MM.1S (cell line): ENCODE measurements at regions not wholly inside any gene's neighbourhood (a gene's known extent, or its start where the extent isn't known, plus 50 kb on each side); places are given as distances from the start of the nearest gene placed in this dataset.

ENCODE experiments used
- DNase-seq: peaks from one replicate; pipeline ENCODE4 v3.0.0-alpha.2; 2015
- H2AFZ ChIP-seq: fragments of 300-600 bp; sonication (generic); 2 replicates; pipeline ENCODE4 v1.6.0; 2016; ENCODE audit warnings: antibody characterized with exemption, low read length
- H3F3A ChIP-seq: fragments of 300-600 bp; sonication (generic); 2 replicates; pipeline ENCODE4 v1.6.1; 2016; ENCODE audit warnings: mild to moderate bottlenecking, antibody characterized with exemption, low read length, moderate library complexity, mixed read lengths; ENCODE audit not compliant: insufficient read depth
- H3K27ac ChIP-seq: fragments of 300-600 bp; sonication (generic); 2 replicates; pipeline ENCODE4 v1.5.1; 2016; ENCODE audit warnings: mild to moderate bottlenecking, low read length
- H3K27me3 ChIP-seq: fragments of 300-600 bp; sonication (generic); replicated peaks from 2 replicates; pipeline ENCODE4 v1.6.0; 2016; ENCODE audit warnings: low read length; ENCODE audit not compliant: insufficient read depth
- H3K36me3 ChIP-seq: fragments of 300-600 bp; sonication (generic); replicated peaks from 2 replicates; pipeline ENCODE4 v1.6.1; 2016; ENCODE audit warnings: mild to moderate bottlenecking, low read length, mixed read lengths; ENCODE audit not compliant: insufficient read depth
- H3K4me1 ChIP-seq: fragments of 300-600 bp; sonication (generic); 2 replicates; pipeline ENCODE4 v1.6.1; 2016; ENCODE audit warnings: low read length, mixed read lengths
- H3K4me2 ChIP-seq: fragments of 300-600 bp; sonication (generic); 2 replicates; pipeline ENCODE4 v1.6.0; 2016; ENCODE audit warnings: low read depth, low read length
- H3K4me3 ChIP-seq: fragments of 300-600 bp; sonication (generic); 2 replicates; pipeline ENCODE4 v1.5.1; 2016; ENCODE audit warnings: low read length, mixed read lengths
- H3K79me2 ChIP-seq: fragments of 300-600 bp; sonication (generic); 2 replicates; pipeline ENCODE4 v1.6.1; 2016; ENCODE audit warnings: mixed run types, low read length, mixed read lengths
- H3K9ac ChIP-seq: fragments of 300-600 bp; sonication (generic); 2 replicates; pipeline ENCODE4 v1.6.1; 2016; ENCODE audit warnings: low read length, mixed read lengths
- H3K9me2 ChIP-seq: fragments of 300-600 bp; sonication (generic); replicated peaks from 2 replicates; pipeline ENCODE4 v1.6.1; 2016; ENCODE audit warnings: mild to moderate bottlenecking, low read length, mixed read lengths; ENCODE audit not compliant: insufficient read depth
- H3K9me3 ChIP-seq: fragments of 300-600 bp; sonication (generic); replicated peaks from 2 replicates; pipeline ENCODE4 v1.6.1; 2016; ENCODE audit warnings: mild to moderate bottlenecking, low read length, mixed read lengths; ENCODE audit not compliant: insufficient read depth
- H4K20me1 ChIP-seq: fragments of 300-600 bp; sonication (generic); 2 replicates; pipeline ENCODE4 v1.6.1; 2016; ENCODE audit warnings: mild to moderate bottlenecking, low read length, moderate library complexity, mixed read lengths; ENCODE audit not compliant: insufficient read depth
- CTCF ChIP-seq: fragments of 300-600 bp; sonication (generic); IDR thresholded peaks from 2 replicates; pipeline ENCODE4 v1.5.1; 2016; ENCODE audit warnings: antibody characterized with exemption, low read length, mixed read lengths
- EZH2 ChIP-seq: fragments of 300-600 bp; sonication (generic); optimal IDR thresholded peaks from 2 replicates; pipeline ENCODE3; 2017; ENCODE audit warnings: low read depth, mild to moderate bottlenecking, antibody characterized with exemption, low read length, mixed read lengths
- EZH2phosphoT487 ChIP-seq: fragments of 300-600 bp; sonication (generic); IDR thresholded peaks from 2 replicates; pipeline ENCODE4 v1.6.1; 2018; ENCODE audit warnings: antibody characterized with exemption, low read length

DNA sequence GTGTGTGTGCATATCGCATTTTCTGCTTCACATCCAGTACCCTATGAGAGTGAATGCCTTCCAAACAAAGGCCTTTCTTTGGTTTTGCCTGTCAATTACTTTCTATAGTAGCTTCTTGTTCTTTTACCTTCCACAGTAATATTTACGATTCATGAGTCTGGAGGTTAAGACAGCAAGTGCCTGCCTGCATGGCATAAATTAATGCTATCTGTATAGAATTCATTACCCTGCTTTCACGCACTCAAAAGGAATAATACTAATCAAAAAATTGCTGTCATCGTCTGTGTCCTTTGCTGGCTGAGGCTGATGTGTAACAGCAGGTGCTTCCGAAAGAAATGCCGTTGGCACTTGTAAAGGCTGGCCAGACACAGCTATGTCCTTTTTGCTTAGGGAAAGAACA, 1304.4 kb upstream of the CDH6 start:
- Histone ChIP-seq H3K79me2 (no peaks in the 10 kb centered on the region), H3K27ac (no peak overlapping the region), H3K4me3 (no peak overlapping the region), H3F3A (no peaks in the 10 kb centered on the region), H4K20me1 (no peaks in the 10 kb centered on the region), H3K36me3 (no peaks in the 10 kb centered on the region), H3K4me1 (no peaks in the 10 kb centered on the region), H3K9me2 (no peaks in the 10 kb centered on the region), H3K9me3 (no peaks in the 10 kb centered on the region), H3K4me2 (no peak overlapping the region), H3K27me3 (no peaks in the 10 kb centered on the region), H3K9ac (no peak overlapping the region), H2AFZ (no peak overlapping the region)
- DNase-seq, result no peak
- TF ChIP-seq EZH2 (no peak), EZH2phosphoT487 (no peak), CTCF (no peak)

GRCh38 chr5:29885595-29885994, 1307.9 kb upstream of the CDH6 start:
- Histone ChIP-seq H3K9me3 (no peaks in the 10 kb centered on the region), H3K4me1 (no peaks in the 10 kb centered on the region), H4K20me1 (no peaks in the 10 kb centered on the region), H3K27me3 (no peaks in the 10 kb centered on the region), H3K27ac (no peak overlapping the region), H2AFZ (no peak overlapping the region), H3K79me2 (no peaks in the 10 kb centered on the region), H3K9ac (no peak overlapping the region), H3K4me3 (no peak overlapping the region), H3F3A (no peaks in the 10 kb centered on the region), H3K4me2 (no peak overlapping the region), H3K9me2 (no peaks in the 10 kb centered on the region), H3K36me3 (no peaks in the 10 kb centered on the region)
- TF ChIP-seq CTCF, result no peak
- TF ChIP-seq EZH2phosphoT487, result no peak
- no peak for TF ChIP-seq EZH2
- DNase-seq, result no peak

DNA sequence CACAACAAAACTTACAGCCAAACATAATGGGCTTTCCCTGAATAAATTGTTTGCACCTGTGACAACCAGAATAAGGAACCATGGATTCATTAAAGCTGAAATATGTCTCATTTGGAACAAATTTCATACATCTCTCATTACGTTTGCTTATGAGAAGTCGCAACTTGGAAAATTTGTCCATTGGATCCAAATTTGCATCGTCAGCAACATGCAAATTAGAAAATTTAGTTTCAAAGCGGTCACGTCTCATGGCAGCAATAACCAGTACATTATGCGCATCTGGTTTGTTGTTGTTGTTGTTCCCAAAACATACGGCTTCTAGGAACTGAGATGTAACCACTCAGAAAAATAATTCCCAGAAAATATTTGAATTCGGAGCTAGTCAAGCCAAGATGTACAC, 1311.5 kb upstream of the CDH6 start:
- Histone ChIP-seq H3F3A (no peaks in the 10 kb centered on the region), H4K20me1 (no peaks in the 10 kb centered on the region), H3K27me3 (no peaks in the 10 kb centered on the region), H3K36me3 (no peaks in the 10 kb centered on the region), H3K4me1 (no peaks in the 10 kb centered on the region), H3K9me3 (no peaks in the 10 kb centered on the region), H3K9ac (no peak overlapping the region), H3K4me2 (no peak overlapping the region), H3K79me2 (no peaks in the 10 kb centered on the region), H2AFZ (no peak overlapping the region), H3K9me2 (no peaks in the 10 kb centered on the region), H3K27ac (no peak overlapping the region), H3K4me3 (no peak overlapping the region)
- DNase-seq, result no peak
- no peak for TF ChIP-seq EZH2phosphoT487
- no peak for TF ChIP-seq CTCF
- no peak for TF ChIP-seq EZH2

- no peaks in the 10 kb centered on the region for H3K9me2 ChIP-seq
These were observed 1314.1 kb upstream of the CDH6 start for GRCh38 chr5:29879401-29879800.

More at GRCh38 chr5:29879401-29879800, 1314.1 kb upstream of the CDH6 start:
- no peaks in the 10 kb centered on the region for H4K20me1 ChIP-seq
- no peaks in the 10 kb centered on the region for H3F3A ChIP-seq
- H3K79me2 ChIP-seq, result no peaks in the 10 kb centered on the region
- H3K4me3 ChIP-seq, result no peak overlapping the region
- TF ChIP-seq CTCF (no peak), EZH2phosphoT487 (no peak), EZH2 (no peak)
- H3K9me3 ChIP-seq, result no peaks in the 10 kb centered on the region
- no peak overlapping the region for H3K9ac ChIP-seq
- H3K27ac ChIP-seq, result no peak overlapping the region
- DNase-seq, result no peak
- no peak overlapping the region for H3K4me2 ChIP-seq
- H3K4me1 ChIP-seq, result no peaks in the 10 kb centered on the region
- H2AFZ ChIP-seq, result no peak overlapping the region
- H3K27me3 ChIP-seq, result no peaks in the 10 kb centered on the region
- H3K36me3 ChIP-seq, result no peaks in the 10 kb centered on the region
